ENCODE measurements at regions not wholly inside any gene's neighbourhood (a gene's known extent, or its start where the extent isn't known, plus 50 kb on each side); places are given as distances from the start of the nearest gene placed in this dataset.

DNA sequence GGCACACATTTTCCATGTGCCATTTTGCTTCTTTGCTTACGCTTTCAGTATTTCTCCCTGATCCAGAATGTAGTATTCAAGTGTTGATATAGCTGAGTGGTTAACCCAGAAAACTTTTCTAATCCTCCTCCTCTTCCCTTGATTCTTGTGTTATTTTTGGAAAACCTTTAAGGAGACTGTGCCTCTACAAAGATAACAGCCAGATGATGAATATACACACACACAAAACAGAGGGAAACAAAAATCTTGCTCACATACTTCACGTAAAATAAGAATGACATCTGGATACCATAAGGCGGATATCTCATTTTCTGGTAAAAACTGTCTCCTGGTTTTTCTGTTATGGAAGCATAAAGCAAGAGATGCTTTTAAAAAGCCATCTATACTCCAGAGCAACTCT, 295.8 kb upstream of the THBS1 start:
- peak overlapping the region; percentile 3; the same call in 1 of the 2 replicates for H3K4me2 ChIP-seq
- ChIA-PET CTCF (no interaction called here), POLR2A (no interaction called here)

DNA sequence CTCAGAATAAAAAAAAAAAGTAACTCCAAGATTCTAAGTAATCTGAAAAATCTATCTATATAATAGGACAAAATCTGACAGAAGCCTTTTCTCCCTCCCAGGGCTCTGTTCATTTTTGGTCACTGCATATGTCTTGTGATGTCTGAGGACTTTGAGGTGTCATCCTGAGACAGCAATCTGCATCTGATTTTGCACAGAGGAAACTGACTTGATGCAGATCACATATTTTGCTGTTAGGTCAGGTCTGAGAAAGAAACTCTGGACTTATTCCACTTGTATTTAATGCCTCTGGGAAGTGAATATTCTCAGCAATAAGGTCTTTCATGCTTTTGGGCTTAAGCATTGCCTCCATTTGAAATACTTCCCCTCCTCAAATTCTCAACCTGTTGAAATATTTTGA, 295.2 kb upstream of the THBS1 start:
- no peaks in the 10 kb centered on the region for H3K9me2 ChIP-seq
- peaks cover 27% of the 10 kb centered on the region for H3F3A ChIP-seq (replicated peaks; ENCODE audit: insufficient read depth)
- no peak overlapping the region for H3K4me3 ChIP-seq (ENCODE audit: low read depth in 2 of 2, low read length in 1 of 2)
- H3K36me3 ChIP-seq (replicated peaks in 1 of 2; ENCODE audit: control insufficient read depth in 1 of 2, insufficient read depth in 2 of 2, low read length in 1 of 2), result no peaks in the 10 kb centered on the region
- no peaks in the 10 kb centered on the region for H4K20me1 ChIP-seq (ENCODE audit: insufficient read depth)
- no peaks in the 10 kb centered on the region for H3K9me3 ChIP-seq
- TF ChIP-seq EZH2phosphoT487 (IDR thresholded peaks at IDR 0.05; ENCODE audit: borderline replicate concordance, low read depth) (no peak), GABPA (IDR thresholded peaks at IDR 0.05; ENCODE audit: low read depth) (0 out of 2 replicates have a peak, but pooled peaks have one; percentile 6), RXRA (IDR thresholded peaks at IDR 0.05; ENCODE audit: borderline replicate concordance, low read depth) (0 out of 2 replicates have a peak, but pooled peaks have one; percentile 5), FOXM1 (IDR thresholded peaks at IDR 0.05; ENCODE audit: low read depth) (no peak), FOSL2 (IDR thresholded peaks at IDR 0.05; ENCODE audit: borderline replicate concordance, low read depth) (no peak), TCF12 (IDR thresholded peaks at IDR 0.05) (peak; percentile 67; the same call in 1 of the 2 replicates), FOXJ3 (CRISPR knock-in tag; IDR thresholded peaks at IDR 0.05) (no peak)
- TF ChIP-seq, protein P1, sequence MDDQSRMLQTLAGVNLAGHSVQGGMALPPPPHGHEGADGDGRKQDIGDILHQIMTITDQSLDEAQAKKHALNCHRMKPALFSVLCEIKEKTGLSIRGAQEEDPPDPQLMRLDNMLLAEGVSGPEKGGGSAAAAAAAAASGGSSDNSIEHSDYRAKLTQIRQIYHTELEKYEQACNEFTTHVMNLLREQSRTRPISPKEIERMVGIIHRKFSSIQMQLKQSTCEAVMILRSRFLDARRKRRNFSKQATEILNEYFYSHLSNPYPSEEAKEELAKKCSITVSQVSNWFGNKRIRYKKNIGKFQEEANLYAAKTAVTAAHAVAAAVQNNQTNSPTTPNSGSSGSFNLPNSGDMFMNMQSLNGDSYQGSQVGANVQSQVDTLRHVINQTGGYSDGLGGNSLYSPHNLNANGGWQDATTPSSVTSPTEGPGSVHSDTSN (IDR thresholded peaks at IDR 0.05), result peak; percentile 60; the same call in 1 of the 2 replicates
- peak overlapping the region; percentile 3; the same call in 1 of the 2 replicates for H3K4me2 ChIP-seq
- POLR2A ChIA-PET, result no interaction called here
- no peaks in the 10 kb centered on the region for H3K79me2 ChIP-seq (ENCODE audit: insufficient read depth)
- CTCF ChIA-PET, result no interaction called here
- H3K27me3 ChIP-seq (ENCODE audit: insufficient read depth), result no peaks in the 10 kb centered on the region
- peaks cover 0 to 29% of the 10 kb centered on the region in 2 experiments; a peak in 3 of 4 replicates for H3K4me1 ChIP-seq (ENCODE audit: control insufficient read depth in 1 of 2, insufficient read depth in 2 of 2, low read depth in 1 of 2, low read length in 1 of 2)
- peak overlapping the region; percentile 69 to 85 for H3K27ac ChIP-seq (ENCODE audit: low read depth in 2 of 2, low read length in 1 of 2)
- DNase-seq, result no peak
- H2AFZ ChIP-seq (ENCODE audit: low read depth), result no peak overlapping the region
- no peak overlapping the region; the same call in 1 of the 2 replicates for H3K9ac ChIP-seq

More for the DNA sequence above, 295.8 kb upstream of the THBS1 start:
- Histone ChIP-seq H2AFZ (ENCODE audit: low read depth) (no peak overlapping the region), H3K27me3 (ENCODE audit: insufficient read depth) (no peaks in the 10 kb centered on the region), H3F3A (replicated peaks; ENCODE audit: insufficient read depth) (peaks cover 27% of the 10 kb centered on the region), H3K9me2 (no peaks in the 10 kb centered on the region), H3K4me3 (ENCODE audit: low read depth in 2 of 2, low read length in 1 of 2) (no peak overlapping the region), H4K20me1 (ENCODE audit: insufficient read depth) (no peaks in the 10 kb centered on the region), H3K4me1 (ENCODE audit: control insufficient read depth in 1 of 2, insufficient read depth in 2 of 2, low read depth in 1 of 2, low read length in 1 of 2) (peaks cover 0 to 29% of the 10 kb centered on the region in 2 experiments; a peak in 3 of 4 replicates), H3K27ac (ENCODE audit: low read depth in 2 of 2, low read length in 1 of 2) (peak overlapping the region; percentile 69 to 85; a peak in 3 of 4 replicates), H3K9ac (no peak overlapping the region; the same call in 1 of the 2 replicates), H3K9me3 (no peaks in the 10 kb centered on the region), H3K36me3 (replicated peaks in 1 of 2; ENCODE audit: control insufficient read depth in 1 of 2, insufficient read depth in 2 of 2, low read length in 1 of 2) (no peaks in the 10 kb centered on the region), H3K79me2 (ENCODE audit: insufficient read depth) (no peaks in the 10 kb centered on the region)
- WGBS (ENCODE audit: low lambda C conversion rate), result 80% methylated on average over 3 of the region's 3 CpGs
- no peak for DNase-seq
- TF ChIP-seq, protein P1 (IDR thresholded peaks at IDR 0.05), result peak; percentile 10; the same call in 1 of the 2 replicates
- no peak for TF ChIP-seq ELF1 (IDR thresholded peaks at IDR 0.05)
- TF ChIP-seq MXI1 (IDR thresholded peaks at IDR 0.05; ENCODE audit: low read depth, low read length), result no peak
- TF ChIP-seq TCF12 (IDR thresholded peaks at IDR 0.05), result peak; percentile 66; the same call in 1 of the 2 replicates
- no peak for TF ChIP-seq POLR2AphosphoS5 (IDR thresholded peaks at IDR 0.05; ENCODE audit: low read depth, low read length)
- no peak for TF ChIP-seq NFIC (IDR thresholded peaks at IDR 0.05; ENCODE audit: borderline replicate concordance)
- peak; percentile 19; the same call in 1 of the 2 replicates for TF ChIP-seq MEF2A (IDR thresholded peaks at IDR 0.05; ENCODE audit: borderline replicate concordance, low read depth)

Measured in SK-N-SH (cell line).